GM21360 (cell line): ENCODE measurements at regions not wholly inside any gene's neighbourhood (a gene's known extent, or its start where the extent isn't known, plus 50 kb on each side); places are given as distances from the start of the nearest gene placed in this dataset.

Source experiments
- ATAC-seq: cut with Tn5 transposase; IDR thresholded peaks from one replicate; pipeline ENCODE4 v1.9.1; 2021; ENCODE audit warnings: mild to moderate bottlenecking, moderate library complexity; ENCODE audit not compliant: unreplicated experiment

DNA sequence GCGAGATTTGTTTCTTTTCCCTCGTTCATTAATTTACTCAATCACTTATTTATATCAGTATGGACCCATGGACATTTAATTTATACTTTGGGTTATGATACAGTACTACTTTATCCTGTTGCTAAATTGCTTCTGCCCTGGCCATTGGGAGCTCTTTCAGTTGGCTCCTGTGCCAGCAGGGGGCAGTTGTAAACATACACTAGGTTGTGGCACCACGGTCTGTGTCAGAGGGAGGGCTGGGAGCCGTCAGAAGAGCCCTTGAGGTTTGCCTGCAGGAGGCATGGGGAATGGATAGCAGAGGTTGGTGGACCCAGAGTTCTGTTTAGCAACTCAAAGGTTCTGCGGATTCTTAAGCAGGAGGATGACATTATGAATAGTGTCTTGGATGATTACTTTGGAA is 94.3 kb downstream of the ERCC5 start:
- ATAC-seq: no peak

DNA sequence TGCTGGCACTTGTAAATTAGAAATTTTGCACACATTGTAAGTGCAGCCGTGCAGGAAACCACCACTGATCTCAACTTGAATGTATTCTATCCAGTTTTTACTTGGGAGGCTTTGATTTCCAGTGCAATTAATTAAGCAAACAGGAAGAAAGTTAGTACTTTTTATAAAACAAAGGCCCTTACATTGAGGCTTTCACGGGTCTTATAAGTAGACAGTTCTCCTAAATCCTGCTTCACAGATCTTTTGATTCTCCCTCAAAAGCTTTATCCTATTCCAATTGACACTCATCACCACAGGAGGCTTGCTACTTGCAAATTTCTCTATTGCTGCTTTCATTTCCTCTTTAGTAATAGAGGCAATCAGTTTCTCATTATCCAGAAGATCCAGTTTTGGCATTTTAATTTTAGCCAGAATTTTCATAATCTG is 90.1 kb downstream of the ERCC5 start:
- ATAC-seq: peak; percentile 52

DNA sequence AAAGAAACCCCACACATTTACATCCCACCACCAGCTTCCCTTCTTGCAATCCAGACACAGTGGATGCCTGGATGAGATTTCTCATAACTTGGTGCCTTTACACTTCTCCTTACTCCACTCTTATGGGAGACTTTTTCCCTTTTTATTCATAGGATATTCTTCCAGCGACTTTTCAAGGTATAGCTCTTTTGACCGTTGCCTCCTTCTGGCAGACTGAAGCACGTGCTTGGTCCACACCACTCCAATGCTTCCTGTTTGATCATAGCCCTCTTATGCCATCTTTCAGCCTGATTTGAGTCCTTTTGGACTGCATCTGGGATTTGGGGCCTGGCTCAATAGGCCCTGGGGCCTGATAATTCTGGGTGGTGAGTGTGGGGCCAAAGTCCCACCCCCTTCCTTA is 87.7 kb downstream of the ERCC5 start:
- no peak for ATAC-seq

DNA sequence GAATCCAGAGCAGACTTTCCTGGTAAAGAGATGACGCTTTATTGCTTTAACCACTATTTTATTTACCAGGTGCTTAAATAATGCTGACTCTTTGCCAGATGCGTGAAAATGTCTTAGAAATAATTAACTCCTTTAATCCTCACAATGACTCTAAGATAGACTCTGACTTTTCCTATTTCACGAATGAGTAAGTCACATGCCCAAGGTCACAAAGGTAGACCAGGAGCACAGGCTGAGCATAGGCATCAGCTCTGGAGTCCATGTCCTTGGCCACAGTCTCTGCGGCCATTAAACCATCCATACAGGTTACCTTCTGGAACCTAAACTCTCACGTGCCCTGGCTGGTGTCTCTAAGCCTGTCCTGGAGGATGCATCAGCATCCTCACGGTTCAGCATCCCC is 87.3 kb downstream of the ERCC5 start:
- ATAC-seq: no peak

DNA sequence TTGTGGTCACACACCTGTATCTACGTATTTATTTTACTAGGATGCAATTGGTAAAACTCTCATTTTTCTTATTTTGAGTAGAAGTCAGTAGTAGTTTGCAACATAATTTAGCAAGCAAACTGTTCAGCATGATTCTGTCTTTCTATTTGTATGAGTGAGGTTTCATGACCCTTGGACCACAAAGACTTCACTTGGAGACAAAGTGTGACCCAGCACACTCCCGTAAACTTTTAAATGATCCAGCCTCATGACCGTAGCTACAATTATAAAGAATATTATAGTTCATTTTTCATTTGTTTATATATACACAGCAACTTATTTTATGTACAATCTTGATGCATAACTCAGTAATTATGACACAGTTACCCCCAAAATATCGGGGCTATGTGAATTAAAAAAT is 86.5 kb downstream of the ERCC5 start:
- ATAC-seq: no peak

DNA sequence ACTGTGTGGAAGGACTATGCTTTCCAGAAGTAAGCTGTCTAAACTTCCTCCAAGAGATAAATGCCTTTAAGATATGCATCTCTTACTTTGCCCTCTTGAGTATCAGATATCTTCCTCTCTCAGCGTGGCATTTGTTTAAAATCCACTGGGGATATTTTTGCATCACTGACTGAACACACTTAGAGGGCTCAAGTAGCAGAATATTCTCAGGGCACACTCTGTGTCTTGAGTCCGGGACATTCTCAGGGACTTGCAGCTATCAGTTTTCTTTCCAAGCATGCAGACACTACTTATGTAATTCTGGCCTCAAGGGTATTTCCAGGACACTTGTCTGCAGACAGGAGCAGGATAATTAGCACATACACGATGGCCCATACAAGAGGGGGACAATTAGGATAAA is 84.7 kb downstream of the ERCC5 start:
- ATAC-seq: no peak

DNA sequence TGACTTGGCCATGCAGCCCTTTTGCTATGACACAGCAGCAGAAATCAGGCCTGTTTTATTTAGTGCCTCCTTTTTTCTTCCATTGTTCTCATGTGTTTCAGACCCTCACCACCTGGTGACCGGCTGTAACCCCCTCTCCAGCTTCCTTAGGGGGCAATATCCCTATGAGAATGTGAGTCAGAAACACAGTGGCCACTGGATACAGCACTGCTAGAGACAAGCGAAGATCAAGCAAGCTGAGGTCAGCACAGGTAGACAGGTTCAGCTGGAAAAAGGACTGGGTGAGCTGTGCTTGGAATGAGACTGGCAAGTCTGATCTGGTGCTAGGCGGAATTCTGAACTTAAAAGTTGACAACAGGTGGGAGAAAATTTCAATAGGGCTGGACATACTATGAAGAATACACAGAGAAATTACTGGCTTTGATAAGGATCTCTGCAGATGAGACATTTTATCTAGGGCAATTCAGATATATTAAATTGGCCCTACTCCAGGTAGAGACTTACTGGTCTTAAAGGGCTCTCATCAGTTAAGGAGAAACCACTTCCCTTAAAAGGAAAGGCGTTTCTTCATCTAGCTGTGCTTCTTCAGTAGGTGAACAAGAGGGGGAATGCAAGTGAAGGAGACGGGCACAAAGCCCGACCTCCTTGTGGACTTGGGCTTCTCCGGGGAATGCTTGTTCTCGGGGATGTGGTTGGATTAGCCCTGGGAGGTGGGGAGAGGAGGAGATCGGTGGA is 83.3 kb downstream of the ERCC5 start:
- ATAC-seq: no peak
